ENCODE measurements at regions not wholly inside any gene's neighbourhood (a gene's known extent, or its start where the extent isn't known, plus 50 kb on each side); places are given as distances from the start of the nearest gene placed in this dataset.

DNA sequence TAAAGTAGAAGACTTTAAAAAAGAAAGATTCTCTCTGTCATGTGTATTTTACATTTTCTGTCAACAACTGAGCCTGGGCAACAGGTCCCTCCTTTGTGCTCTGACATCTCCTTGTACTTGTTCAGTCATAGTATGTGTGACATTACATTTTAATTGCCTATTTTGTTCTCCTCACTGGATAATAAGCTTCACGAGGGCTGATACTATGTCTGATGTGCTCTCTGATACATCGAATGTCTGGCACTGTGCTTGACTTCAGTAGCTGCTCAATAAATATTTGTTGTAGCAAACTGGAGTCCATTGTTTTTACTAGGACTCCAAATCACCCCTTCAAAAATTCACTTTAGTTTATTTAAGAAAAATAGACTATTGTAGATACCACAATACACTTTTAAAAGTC is 482.0 kb downstream of the RASEF start:
- no peak overlapping the region for H3K9ac ChIP-seq (ENCODE audit: low read depth, low read length, poor library complexity, severe bottlenecking)
- H4K20me1 ChIP-seq (ENCODE audit: insufficient read depth, low read length, poor library complexity, severe bottlenecking), result no peaks in the 10 kb centered on the region
- H3K9me2 ChIP-seq (replicated peaks; ENCODE audit: low read depth, low read length), result no peaks in the 10 kb centered on the region
- H3K4me2 ChIP-seq (ENCODE audit: low read depth, low read length, poor library complexity, severe bottlenecking), result no peak overlapping the region
- no peaks in the 10 kb centered on the region for H3K36me3 ChIP-seq (ENCODE audit: insufficient read depth, low read length)
- H3F3A ChIP-seq (ENCODE audit: low read depth), result no peaks in the 10 kb centered on the region
- no peaks in the 10 kb centered on the region for H3K4me1 ChIP-seq (ENCODE audit: insufficient read depth, low read length, poor library complexity, severe bottlenecking)
- 0 out of 2 replicates have a peak, but pooled peaks cover 5% of the 10 kb centered on the region for H3K9me3 ChIP-seq (ENCODE audit: insufficient read depth, low read depth, low read length)
- H3K27me3 ChIP-seq (ENCODE audit: insufficient read depth, low read length, poor library complexity, severe bottlenecking), result no peaks in the 10 kb centered on the region
- no peaks in the 10 kb centered on the region for H3K79me2 ChIP-seq (ENCODE audit: insufficient read depth, low read length)
- no peak overlapping the region for H3K4me3 ChIP-seq (ENCODE audit: low read length, poor library complexity, severe bottlenecking)
- TF ChIP-seq EZH2phosphoT487 (IDR thresholded peaks at IDR 0.05; ENCODE audit: borderline replicate concordance), result no peak
- TF ChIP-seq, protein P1, sequence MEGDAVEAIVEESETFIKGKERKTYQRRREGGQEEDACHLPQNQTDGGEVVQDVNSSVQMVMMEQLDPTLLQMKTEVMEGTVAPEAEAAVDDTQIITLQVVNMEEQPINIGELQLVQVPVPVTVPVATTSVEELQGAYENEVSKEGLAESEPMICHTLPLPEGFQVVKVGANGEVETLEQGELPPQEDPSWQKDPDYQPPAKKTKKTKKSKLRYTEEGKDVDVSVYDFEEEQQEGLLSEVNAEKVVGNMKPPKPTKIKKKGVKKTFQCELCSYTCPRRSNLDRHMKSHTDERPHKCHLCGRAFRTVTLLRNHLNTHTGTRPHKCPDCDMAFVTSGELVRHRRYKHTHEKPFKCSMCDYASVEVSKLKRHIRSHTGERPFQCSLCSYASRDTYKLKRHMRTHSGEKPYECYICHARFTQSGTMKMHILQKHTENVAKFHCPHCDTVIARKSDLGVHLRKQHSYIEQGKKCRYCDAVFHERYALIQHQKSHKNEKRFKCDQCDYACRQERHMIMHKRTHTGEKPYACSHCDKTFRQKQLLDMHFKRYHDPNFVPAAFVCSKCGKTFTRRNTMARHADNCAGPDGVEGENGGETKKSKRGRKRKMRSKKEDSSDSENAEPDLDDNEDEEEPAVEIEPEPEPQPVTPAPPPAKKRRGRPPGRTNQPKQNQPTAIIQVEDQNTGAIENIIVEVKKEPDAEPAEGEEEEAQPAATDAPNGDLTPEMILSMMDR (conservative IDR thresholded peaks at IDR 0.05; ENCODE audit: low read length), result no peak
- no peak overlapping the region for H2AFZ ChIP-seq (ENCODE audit: low read length)

DNA sequence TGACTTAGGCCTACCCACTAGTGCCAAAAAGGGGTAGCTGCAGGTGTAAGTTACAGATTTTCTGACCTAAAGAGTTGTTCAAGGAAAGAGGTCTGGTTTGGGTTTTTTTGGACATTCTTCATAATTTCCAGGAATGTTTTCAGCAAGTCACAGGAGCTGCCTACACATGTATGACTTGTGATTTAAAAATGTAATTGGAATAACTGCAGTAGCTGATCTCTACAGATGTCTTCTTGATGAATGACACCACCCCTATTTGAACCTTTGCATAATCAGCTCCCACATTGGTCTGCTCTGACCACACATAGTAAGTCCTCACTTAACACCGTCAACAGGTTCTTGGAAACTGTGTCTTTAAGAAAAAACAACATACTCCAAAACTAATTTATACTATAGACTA is 481.4 kb downstream of the RASEF start:
- H3F3A ChIP-seq (ENCODE audit: low read depth), result no peaks in the 10 kb centered on the region
- H3K9ac ChIP-seq (ENCODE audit: low read depth, low read length, poor library complexity, severe bottlenecking), result no peak overlapping the region
- H3K27me3 ChIP-seq (ENCODE audit: insufficient read depth, low read length, poor library complexity, severe bottlenecking), result no peaks in the 10 kb centered on the region
- H3K36me3 ChIP-seq (ENCODE audit: insufficient read depth, low read length), result no peaks in the 10 kb centered on the region
- H3K4me1 ChIP-seq (ENCODE audit: insufficient read depth, low read length, poor library complexity, severe bottlenecking), result no peaks in the 10 kb centered on the region
- no peaks in the 10 kb centered on the region for H3K79me2 ChIP-seq (ENCODE audit: insufficient read depth, low read length)
- H3K9me2 ChIP-seq (replicated peaks; ENCODE audit: low read depth, low read length), result no peaks in the 10 kb centered on the region
- 0 out of 2 replicates have a peak, but pooled peaks cover 5% of the 10 kb centered on the region for H3K9me3 ChIP-seq (ENCODE audit: insufficient read depth, low read depth, low read length)
- no peaks in the 10 kb centered on the region for H4K20me1 ChIP-seq (ENCODE audit: insufficient read depth, low read length, poor library complexity, severe bottlenecking)
- H3K4me2 ChIP-seq (ENCODE audit: low read depth, low read length, poor library complexity, severe bottlenecking), result no peak overlapping the region
- no peak overlapping the region for H2AFZ ChIP-seq (ENCODE audit: low read length)
- TF ChIP-seq, protein P1 (conservative IDR thresholded peaks at IDR 0.05; ENCODE audit: low read length), result no peak
- TF ChIP-seq EZH2phosphoT487 (IDR thresholded peaks at IDR 0.05; ENCODE audit: borderline replicate concordance), result no peak
- no peak overlapping the region for H3K4me3 ChIP-seq (ENCODE audit: low read length, poor library complexity, severe bottlenecking)

DNA sequence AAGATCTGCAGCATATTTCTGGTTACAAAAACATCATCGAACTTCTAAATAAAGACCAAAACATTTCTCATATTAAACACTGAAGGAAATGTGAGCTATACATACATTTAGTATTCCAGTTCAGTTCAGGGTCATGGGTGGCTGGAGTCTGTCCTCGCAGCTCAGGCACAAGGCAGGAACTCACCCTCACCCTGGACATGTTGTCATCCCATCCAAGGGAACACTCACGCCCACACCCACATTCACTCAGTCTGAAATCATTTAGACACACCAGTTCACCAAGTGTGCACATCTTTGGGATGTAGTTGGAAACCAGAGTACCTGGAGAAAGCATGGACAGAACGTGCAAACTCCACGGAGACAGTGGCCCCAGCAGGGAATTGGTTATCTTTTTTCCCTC is 481.0 kb downstream of the RASEF start:
- Histone ChIP-seq H4K20me1 (ENCODE audit: insufficient read depth, low read length, poor library complexity, severe bottlenecking) (no peaks in the 10 kb centered on the region), H3K4me2 (ENCODE audit: low read depth, low read length, poor library complexity, severe bottlenecking) (no peak overlapping the region), H3K27me3 (ENCODE audit: insufficient read depth, low read length, poor library complexity, severe bottlenecking) (no peaks in the 10 kb centered on the region), H3K4me3 (ENCODE audit: low read length, poor library complexity, severe bottlenecking) (no peak overlapping the region), H3K9ac (ENCODE audit: low read depth, low read length, poor library complexity, severe bottlenecking) (no peak overlapping the region), H3K4me1 (ENCODE audit: insufficient read depth, low read length, poor library complexity, severe bottlenecking) (no peaks in the 10 kb centered on the region), H3F3A (ENCODE audit: low read depth) (no peaks in the 10 kb centered on the region), H2AFZ (ENCODE audit: low read length) (no peak overlapping the region), H3K79me2 (ENCODE audit: insufficient read depth, low read length) (no peaks in the 10 kb centered on the region), H3K9me2 (replicated peaks; ENCODE audit: low read depth, low read length) (no peaks in the 10 kb centered on the region), H3K36me3 (ENCODE audit: insufficient read depth, low read length) (no peaks in the 10 kb centered on the region), H3K9me3 (ENCODE audit: insufficient read depth, low read depth, low read length) (0 out of 2 replicates have a peak, but pooled peaks cover 5% of the 10 kb centered on the region)
- TF ChIP-seq, protein P1 (conservative IDR thresholded peaks at IDR 0.05; ENCODE audit: low read length), result no peak
- no peak for TF ChIP-seq EZH2phosphoT487 (IDR thresholded peaks at IDR 0.05; ENCODE audit: borderline replicate concordance)

All from Loucy (cell line).